CD4-positive, alpha-beta T cell treated with Interleukin-4 for 4 hours (primary cell): ENCODE measurements at regions not wholly inside any gene's neighbourhood (a gene's known extent, or its start where the extent isn't known, plus 50 kb on each side); places are given as distances from the start of the nearest gene placed in this dataset.
"Not testable (repeated sequence)": the region's sequence is repeated elsewhere in the genome, so short reads cannot be mapped to it uniquely, and the experiment has no call there.

ENCODE experiments used
- DNase-seq: peaks from one replicate; pipeline ENCODE4 v3.0.0-alpha.2; 2020

GRCh38 chr1:99361406-99361805 is 97.1 kb downstream of the PLPPR4 start:
- no peak for DNase-seq

GRCh38 chr1:99363531-99363930 is 99.2 kb downstream of the PLPPR4 start:
- DNase-seq = no peak

- DNase-seq = no peak
These were observed 100.8 kb downstream of the PLPPR4 start for GRCh38 chr1:99365141-99365540.

- no peak for DNase-seq
These were observed 101.3 kb downstream of the PLPPR4 start for GRCh38 chr1:99365545-99365944.

GRCh38 chr1:99369154-99369553 is 104.9 kb downstream of the PLPPR4 start:
- no peak for DNase-seq

- no peak for DNase-seq
These were observed 106.2 kb downstream of the PLPPR4 start for GRCh38 chr1:99370476-99370875.

- no peak for DNase-seq
These were observed 107.1 kb downstream of the PLPPR4 start for GRCh38 chr1:99371413-99371812.

GRCh38 chr1:99374109-99374508 is 109.8 kb downstream of the PLPPR4 start:
- no peak for DNase-seq

GRCh38 chr1:99374693-99375092 is 110.4 kb downstream of the PLPPR4 start:
- not testable (repeated sequence) for DNase-seq

- no peak for DNase-seq
These were observed 119.7 kb downstream of the PLPPR4 start for GRCh38 chr1:99384021-99384420.

- DNase-seq = no peak
These were observed 121.6 kb downstream of the PLPPR4 start for GRCh38 chr1:99385852-99386251.

GRCh38 chr1:99396389-99396788 is 132.1 kb downstream of the PLPPR4 start:
- no peak for DNase-seq

- no peak for DNase-seq
These were observed 132.7 kb downstream of the PLPPR4 start for GRCh38 chr1:99397029-99397428.

GRCh38 chr1:99397863-99398262 is 133.6 kb downstream of the PLPPR4 start:
- DNase-seq = no peak

- DNase-seq = not testable (repeated sequence)
These were observed 137.3 kb downstream of the PLPPR4 start for GRCh38 chr1:99401556-99401955.

GRCh38 chr1:99404399-99404798 is 140.1 kb downstream of the PLPPR4 start:
- not testable (repeated sequence) for DNase-seq

- DNase-seq = not testable (repeated sequence)
These were observed 141.0 kb downstream of the PLPPR4 start for GRCh38 chr1:99405325-99405724.

- no peak for DNase-seq
These were observed 142.7 kb downstream of the PLPPR4 start for GRCh38 chr1:99407018-99407417.

GRCh38 chr1:99424087-99424486 is 159.8 kb downstream of the PLPPR4 start:
- no peak for DNase-seq

- no peak for DNase-seq
These were observed 165.5 kb downstream of the PLPPR4 start for GRCh38 chr1:99429754-99430153.

GRCh38 chr1:99438656-99439230 is 174.5 kb downstream of the PLPPR4 start:
- no peak for DNase-seq

GRCh38 chr1:99439433-99440075 is 175.3 kb downstream of the PLPPR4 start:
- DNase-seq = no peak

GRCh38 chr1:99441299-99442095 is 177.2 kb downstream of the PLPPR4 start:
- no peak for DNase-seq
